HG03571 (cell line): ENCODE measurements at regions not wholly inside any gene's neighbourhood (a gene's known extent, or its start where the extent isn't known, plus 50 kb on each side); places are given as distances from the start of the nearest gene placed in this dataset.

Experiments
- ATAC-seq: cut with Tn5 transposase; IDR thresholded peaks from one replicate; pipeline ENCODE4 v1.9.1; 2021; ENCODE audit not compliant: unreplicated experiment

DNA sequence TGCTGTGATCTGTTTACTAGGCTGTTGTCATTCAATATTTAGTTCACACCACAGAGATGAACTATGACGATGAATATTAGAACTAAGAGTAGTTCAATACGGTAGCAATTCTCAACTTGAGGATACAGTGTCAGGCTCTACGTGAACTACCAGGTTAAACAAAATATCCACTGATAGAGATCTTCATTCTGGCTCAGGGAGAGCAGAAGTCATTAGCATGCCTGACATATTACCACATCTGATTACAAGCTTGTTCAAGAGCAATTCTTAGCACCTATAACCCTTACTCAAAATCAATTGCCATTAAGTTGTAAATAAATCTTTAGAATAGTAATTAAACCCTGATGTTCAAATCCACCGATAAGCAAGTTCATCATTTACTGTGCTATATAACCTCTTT is 207.2 kb downstream of the CHRM3 start:
- no peak for ATAC-seq

DNA sequence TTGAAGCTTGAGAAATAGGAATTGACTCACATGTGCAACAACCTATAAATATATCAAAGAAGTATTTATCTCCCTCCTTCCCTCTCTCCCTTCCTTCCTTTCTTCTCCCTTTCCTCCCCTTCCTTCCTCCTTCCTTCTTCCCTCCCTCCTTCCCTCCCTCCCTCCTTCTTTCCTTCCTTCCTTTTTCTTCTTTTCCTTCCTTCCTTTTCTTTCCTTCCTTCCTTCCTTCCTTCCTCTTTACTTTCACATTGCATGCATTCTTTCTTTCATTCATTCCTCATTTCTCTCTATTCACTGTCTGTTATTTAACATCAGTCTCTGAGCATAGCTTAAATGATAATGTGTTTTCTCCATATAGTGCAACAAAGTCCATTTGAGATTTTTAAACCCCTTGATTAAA is 214.2 kb downstream of the CHRM3 start:
- ATAC-seq = no peak

DNA sequence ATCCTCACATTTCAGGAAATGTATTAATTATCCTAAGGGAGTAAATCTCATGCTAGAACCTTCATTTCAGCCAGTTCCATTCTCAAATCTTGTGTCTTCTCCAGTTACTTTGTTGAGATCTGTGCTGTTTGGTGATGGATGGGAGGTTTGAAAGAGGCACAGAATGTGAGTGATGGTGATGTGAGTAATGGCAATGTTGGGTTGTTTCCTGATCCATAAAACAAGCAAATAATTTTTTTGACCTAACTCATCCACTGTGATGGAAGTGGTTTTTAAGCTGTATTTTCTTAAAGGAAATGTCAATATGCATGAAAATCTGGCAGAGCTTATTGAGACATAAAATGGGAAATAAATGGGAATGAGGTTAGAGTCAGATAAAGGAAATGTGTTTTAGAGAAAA is 214.7 kb downstream of the CHRM3 start:
- ATAC-seq = no peak

DNA sequence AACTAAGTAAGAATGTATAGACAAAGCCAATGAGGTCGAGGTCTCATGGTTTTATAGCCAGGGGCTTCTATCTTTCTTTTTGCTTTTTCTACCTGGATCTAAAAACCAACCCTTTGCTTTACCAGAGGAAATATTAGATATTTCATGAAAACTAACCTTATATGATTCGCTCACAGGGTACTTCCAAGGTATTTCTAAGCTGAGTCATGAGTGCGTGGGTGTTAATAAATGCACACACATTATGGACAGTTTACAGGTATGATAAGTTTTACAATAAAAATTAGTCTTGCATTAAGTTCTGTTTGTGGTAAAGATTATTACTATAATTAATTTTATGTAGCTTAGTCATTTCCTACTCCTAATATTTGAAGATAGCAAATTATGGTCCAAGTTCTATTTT is 217.2 kb downstream of the CHRM3 start:
- no peak for ATAC-seq

DNA sequence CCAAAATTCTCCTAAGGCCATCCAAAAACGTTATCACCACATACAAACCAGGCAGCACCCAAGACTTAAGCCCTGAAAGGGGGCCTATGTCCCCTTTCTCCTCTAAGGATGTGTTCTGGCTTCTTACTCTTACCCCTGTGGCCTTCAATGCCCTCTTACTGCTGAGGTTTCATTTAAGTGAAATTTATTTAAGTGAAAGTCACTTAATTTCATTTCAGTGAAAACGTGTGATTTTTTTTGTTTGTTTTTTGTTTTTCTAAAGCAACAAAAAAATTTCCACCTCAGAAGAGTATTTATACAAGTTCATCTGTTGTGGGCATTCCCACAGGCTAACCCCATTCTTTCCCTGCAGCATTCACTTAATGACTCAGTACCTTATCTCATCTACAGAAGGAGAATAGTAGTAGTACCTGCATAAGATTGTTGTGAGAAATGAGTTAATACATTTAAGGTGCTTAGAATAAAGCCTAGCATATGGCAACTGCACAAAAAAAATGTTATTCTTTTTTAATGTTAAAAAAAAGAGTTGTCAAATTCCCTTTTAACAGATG is 220.6 kb downstream of the CHRM3 start:
- no peak for ATAC-seq

DNA sequence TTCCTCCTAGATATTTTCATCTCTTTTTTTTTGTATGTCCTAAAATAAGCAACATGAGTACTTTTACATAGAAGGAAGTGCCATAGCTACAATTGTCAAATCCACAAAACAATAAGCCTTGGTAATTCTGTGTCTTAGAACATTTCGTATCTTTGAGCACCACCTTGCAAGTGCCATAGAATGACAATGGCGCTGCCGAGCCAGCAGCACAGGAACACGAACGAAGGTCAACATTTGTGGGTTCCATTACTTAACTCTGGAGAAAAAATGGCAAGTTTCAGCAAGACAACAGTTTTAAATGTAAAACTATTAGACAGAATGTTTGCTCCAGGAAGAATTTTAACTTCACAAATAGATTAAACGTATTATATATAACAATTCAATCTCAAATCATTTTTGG is 222.1 kb downstream of the CHRM3 start:
- no peak for ATAC-seq

DNA sequence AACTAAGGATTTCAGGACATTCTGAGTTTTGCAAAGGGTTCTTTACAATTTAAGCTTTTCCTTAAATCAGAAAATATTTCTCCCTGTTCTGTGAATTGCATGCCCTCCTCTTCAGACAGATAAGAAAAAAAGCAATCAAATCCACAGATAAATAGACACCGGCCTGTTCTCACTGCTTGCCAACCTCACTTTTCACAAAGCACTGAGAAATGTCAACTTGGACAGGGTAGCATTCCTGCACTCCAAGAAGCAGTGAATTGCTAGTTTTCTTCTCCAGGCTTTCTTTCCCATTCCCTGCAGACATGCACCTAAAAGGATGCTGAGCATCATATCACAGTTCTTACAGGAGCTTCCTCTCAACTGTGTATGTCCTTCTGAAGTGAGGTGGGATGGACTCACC is 226.0 kb downstream of the CHRM3 start:
- no peak for ATAC-seq

DNA sequence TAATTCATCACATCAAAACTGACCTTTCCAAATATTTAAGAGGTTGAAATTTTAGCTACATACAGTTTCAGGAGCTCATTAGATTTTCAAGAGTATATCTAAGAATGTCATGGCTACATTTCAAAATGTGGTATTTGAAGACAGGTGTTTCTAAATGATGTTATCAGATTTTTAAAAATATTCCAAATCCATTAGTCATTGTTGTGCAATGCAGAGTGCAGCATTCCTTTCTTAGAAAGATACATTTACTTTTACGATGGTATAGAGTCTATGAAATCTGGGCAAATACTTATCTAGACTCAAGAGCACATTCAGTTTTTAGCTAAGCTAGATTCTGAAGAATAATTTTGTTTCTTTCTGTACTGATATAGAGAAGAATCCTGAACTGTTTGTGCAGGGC is 230.3 kb downstream of the CHRM3 start:
- no peak for ATAC-seq

DNA sequence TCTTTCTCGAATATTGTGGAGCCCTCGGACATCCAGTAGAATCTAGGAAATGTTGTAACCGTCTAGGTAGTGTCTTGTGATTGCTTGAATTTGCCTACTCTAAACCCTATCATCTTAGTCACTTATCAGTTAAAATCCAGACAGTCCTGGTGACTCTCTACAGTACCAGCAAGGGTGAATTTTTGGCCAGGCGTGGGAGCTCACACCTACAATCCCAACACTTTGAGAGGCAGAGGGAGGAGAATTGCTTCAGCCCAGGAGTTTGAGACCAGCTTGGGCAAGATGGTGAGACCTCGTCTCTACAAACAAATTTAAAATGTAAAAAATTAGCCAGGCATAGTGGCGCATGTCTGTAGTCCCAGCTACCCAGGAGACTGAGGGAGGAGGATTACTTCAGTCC is 230.9 kb downstream of the CHRM3 start:
- ATAC-seq = no peak

DNA sequence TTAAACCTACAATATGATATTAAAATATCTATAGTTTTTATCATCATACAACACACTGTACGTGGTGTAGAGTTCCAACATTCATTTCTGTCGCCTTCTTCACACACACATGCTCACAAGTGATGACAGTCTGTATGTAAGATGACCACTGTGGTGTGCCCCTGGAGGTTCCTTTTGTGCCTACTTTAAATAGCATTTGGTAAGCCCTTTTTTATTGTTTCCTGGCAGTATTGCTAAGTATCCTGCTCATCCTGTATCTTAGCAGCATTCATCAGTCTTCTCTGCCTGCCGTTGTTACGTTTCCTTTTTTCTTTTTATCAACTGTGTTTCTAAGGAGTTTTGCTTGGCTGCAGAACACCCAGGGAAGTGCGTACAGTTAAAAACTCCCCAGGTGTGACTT is 231.4 kb downstream of the CHRM3 start:
- no peak for ATAC-seq

DNA sequence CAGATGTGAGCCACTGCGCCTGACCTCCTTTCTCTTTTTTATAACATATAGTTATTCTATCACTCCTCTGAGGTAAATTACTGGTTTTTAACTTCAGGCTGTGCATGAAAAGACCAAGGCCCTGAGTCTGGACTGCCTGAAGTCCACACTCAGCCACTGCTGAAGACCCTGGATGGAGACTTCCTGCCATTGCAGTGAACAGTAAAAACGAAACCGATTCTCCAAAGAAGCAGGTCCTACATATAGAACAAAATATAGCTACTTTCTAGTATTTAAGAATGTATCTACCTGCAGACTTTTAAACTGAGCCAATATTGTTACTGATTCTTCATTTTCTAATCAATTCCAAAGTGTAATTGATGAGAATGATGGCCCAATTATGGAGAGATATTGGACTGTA is 232.8 kb downstream of the CHRM3 start:
- ATAC-seq = no peak

DNA sequence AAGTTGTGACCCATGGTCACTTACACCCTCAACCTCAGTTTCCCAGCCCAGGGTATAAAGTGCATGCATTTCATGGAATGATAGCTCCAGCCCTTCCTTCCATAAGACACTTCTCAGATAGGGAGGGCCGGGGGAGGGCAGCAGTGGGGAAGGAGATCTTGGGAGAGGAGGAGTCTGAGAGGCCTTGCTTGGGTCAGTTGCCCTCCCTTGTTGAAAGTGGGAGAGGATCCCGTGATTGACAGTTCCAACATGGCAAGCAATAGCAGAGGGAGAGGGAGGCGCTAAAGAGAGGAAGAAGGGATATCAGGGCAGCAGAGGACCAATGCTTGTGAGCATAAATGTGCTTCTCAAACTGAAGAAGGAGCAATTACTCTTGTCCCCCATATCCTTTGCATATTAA is 244.4 kb downstream of the CHRM3 start:
- no peak for ATAC-seq

DNA sequence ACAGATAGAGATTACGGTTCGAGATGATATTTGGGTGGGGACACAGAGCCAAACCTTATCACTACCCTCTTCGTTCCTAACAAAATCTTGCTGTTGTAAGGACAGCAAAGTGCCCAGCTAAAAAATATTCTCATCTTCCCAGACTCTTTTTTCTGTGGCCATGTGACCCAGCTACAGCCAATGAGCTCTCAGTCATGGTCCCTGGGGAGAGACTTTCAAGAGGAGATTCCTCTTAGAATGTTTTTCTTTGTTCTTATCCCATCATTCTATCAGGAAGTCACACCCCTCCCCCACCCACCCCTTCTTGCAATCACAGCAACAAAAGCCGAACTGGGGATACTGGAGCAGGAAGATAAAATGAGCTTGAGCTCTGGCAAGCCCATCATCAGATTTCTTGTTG is 247.1 kb downstream of the CHRM3 start:
- ATAC-seq = no peak

DNA sequence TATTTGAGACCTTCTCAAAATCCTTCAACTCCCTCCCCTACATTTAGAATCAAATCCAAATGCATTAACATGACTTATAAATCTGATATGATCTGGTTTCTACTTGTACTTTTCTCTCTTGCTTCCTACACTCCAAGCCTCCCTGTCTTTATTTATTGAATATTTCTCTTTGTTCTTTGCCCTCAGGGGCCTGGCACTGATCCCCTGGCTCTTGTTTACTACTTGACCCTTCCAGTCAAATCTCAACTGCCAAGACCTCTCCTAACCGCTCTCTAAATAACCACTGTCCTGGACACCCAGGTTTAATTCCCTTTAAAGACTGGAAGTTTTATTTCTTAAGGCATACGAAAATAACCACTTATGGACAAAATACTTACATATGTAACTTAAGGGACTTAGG is 248.9 kb downstream of the CHRM3 start:
- no peak for ATAC-seq

DNA sequence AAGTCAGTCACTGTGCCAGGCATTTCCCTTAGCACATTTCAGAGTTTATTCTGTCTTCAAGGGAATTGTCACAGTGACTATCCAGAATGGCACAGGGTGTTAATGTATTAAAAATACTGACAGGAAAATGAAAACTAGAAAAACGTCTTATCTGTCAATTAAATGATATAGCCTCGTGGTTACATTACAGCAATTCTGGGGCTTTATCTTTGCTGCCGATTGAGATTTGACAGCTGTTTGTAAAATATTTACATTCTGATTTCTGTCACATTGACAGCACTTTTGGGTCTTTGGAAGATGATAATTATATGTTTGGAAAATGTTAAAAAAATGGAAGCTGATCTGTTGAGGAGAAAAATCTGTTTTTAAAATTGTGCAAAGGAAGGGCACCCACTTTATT is 250.0 kb downstream of the CHRM3 start:
- no peak for ATAC-seq

DNA sequence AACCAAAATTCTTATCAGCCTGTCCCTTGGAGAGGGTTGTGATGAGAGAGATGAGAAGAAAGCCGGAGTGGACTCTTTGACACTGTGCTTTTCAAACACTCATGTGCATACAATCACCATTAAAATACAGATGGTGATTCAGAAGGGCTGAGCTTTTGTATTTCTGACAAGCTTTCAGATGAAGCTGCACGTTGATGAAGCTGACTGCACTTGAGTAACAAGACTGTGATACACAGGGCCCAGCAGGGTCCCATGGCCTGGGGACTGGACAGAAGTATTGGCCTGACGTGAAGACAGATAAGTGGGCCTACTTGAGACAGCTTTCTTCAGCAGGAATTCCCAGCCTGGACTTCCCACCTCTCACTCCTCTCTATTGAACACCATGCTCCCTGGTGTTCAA is 258.2 kb downstream of the CHRM3 start:
- ATAC-seq = no peak

DNA sequence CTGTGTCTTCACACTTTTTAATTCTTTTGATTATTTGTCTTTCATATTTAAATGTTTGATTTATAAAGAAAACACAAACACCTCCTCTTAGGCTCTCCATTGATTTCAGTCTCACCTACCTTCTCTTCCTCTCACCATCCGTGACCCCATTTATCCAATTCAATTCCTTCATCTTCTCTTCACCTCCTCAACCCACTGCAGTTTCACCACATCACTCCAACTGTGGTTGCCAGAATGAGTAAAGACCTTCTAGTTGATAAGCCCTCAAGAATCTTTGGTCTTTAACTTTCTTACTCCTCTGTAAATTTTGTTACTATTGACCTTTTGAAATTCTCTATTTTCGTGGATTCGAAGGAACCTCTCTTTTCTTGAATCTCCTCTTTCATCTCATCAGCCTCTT is 260.7 kb downstream of the CHRM3 start:
- no peak for ATAC-seq

DNA sequence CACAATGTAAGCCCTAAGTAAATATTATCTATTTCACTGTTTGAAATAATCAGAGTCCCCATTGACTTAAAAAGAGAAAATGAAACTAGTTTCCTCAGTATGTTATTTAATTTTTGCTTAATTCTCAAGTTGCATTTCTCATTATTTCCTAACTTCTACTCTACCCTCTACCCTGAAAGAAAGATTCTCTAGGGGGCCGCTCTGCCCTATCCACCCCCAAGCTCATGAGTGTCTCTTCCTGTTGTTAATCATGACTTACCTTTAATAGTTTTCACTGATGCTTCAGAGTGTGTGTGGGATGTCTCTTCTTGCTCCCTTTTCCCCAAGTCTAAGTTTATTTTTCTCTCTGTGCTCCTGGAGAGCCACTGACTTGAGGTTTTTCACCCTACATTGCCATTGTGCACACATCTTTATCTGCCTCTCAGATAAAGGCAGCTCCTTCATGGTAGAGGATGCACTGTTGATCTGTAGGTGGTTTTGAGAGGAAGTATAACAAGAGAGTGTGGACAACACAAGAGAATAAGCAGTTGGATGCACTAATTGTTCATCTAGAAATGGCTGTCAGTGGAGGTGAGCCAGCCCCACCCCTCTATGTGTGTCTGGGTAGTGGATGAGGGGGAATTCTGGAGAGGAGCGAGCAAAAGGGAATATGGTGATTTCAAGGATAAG is 261.7 kb downstream of the CHRM3 start:
- no peak for ATAC-seq

DNA sequence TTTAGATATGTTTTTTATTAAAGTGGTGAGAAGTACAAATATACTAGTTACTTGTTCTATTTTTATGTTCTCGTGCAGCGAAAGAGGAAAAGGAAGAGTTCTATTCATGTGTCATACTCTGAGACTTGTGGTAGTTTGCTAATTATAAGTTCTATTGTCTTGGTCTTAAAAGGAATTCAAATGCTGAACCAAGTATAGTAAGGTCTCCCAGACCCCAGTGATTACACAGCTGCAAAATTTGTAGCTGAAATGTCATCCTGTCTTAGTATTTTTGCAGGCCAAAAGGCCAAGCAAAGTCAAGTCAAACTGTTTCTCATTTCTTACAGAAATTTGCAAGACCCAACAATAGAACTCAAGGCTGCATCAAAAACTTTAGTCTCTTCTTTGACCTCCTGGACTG is 268.7 kb downstream of the CHRM3 start:
- ATAC-seq = no peak

DNA sequence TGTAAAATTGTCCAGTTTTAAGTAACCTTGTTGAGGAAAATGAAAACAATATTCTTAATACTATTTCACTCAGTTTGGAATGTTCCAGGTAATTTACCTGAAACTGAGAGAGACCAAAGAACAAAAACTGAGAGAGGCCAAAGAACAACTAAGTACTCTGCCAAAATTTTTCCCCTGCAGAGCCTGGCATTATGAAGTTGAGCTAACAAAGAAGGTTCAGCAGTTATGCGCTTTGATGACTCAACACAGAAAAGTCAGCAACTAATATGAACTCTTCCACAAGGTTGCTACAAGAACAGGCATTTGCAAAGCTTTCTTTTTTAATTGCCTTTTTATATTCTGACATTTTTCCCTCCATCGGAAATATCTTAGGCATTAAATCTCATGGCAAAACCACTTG is 270.9 kb downstream of the CHRM3 start:
- no peak for ATAC-seq

DNA sequence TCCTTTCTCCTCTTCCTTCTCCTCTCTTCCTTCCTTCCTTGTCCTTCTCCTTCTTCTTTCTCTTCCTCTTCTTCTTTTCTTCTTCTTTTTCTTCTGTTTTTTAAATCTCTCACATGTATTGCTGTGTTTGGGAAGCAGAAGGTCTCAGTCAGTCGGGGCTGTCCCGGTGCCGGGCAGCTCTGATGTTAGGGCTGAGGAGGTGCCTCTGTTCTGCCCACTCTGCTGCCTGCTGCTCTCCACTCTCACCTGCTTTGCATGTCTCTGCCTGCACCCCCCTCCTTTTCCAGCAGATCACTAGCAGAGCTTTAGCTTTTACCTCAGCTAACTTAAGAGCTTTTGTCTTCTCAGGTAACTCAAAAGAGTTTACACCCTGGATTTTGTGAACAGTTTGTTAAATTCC is 276.6 kb downstream of the CHRM3 start:
- ATAC-seq = no peak

DNA sequence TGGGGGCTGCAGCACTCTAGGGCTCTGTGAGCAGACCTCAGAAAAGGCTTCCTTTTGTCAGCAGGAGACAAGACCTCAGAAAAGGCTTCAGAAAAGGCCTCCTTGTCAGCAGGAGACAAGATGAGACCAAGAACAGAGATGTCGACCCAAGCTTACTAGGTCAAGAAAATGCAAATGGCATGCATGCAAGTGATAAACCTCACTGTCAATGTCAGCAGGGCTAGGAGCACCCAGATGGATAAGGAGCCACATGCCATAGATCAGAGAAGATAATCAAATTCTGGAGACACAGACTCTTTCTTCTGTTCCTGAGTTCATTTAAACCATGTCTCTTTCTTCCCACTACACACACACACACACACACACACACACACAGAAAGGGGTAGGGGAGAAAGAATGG is 285.9 kb downstream of the CHRM3 start:
- ATAC-seq = no peak

DNA sequence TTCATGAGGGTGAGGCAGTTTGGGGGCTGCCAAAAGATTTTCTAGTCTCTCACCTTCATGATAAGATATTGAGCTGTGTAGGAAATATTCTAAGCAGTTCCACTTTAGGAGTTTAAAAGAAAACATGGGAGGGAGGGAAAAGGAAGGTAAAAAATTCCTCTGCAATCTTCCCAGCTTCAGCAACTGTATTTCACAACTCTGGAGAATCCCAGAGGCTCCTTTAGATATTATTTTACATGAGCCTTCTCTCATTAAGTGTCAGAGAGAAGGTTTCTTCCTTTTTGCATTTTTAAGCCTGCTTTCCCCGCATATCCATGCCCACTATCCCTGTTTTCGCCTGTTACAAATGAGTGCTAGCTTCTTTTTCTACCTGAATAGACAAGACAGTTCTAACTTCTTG is 289.4 kb downstream of the CHRM3 start:
- no peak for ATAC-seq
